Astrocyte (in vitro differentiated cells and primary cell): ENCODE measurements at regions not wholly inside any gene's neighbourhood (a gene's known extent, or its start where the extent isn't known, plus 50 kb on each side); places are given as distances from the start of the nearest gene placed in this dataset.

ENCODE experiments used
- EZH2 ChIP-seq: IDR thresholded peaks from 2 replicates; pipeline ENCODE4 v1.6.1; 2012; ENCODE audit warnings: mild to moderate bottlenecking, low read length, inconsistent platforms; ENCODE audit not compliant: insufficient read depth
- TF ChIP-seq, protein P1 (sequence below): IDR thresholded peaks from 2 replicates; pipeline ENCODE4 v1.5.1; 2011; ENCODE audit warnings: low read depth, mild to moderate bottlenecking, inconsistent platforms, low read length, moderate library complexity; ENCODE audit not compliant: insufficient read depth

- TF ChIP-seq, protein P1, sequence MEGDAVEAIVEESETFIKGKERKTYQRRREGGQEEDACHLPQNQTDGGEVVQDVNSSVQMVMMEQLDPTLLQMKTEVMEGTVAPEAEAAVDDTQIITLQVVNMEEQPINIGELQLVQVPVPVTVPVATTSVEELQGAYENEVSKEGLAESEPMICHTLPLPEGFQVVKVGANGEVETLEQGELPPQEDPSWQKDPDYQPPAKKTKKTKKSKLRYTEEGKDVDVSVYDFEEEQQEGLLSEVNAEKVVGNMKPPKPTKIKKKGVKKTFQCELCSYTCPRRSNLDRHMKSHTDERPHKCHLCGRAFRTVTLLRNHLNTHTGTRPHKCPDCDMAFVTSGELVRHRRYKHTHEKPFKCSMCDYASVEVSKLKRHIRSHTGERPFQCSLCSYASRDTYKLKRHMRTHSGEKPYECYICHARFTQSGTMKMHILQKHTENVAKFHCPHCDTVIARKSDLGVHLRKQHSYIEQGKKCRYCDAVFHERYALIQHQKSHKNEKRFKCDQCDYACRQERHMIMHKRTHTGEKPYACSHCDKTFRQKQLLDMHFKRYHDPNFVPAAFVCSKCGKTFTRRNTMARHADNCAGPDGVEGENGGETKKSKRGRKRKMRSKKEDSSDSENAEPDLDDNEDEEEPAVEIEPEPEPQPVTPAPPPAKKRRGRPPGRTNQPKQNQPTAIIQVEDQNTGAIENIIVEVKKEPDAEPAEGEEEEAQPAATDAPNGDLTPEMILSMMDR, result no peak
- TF ChIP-seq EZH2, result no peak
These were observed 614.0 kb upstream of the SYNCRIP start for GRCh38 chr6:86256615-86257187.
